ENCODE measurements at regions not wholly inside any gene's neighbourhood (a gene's known extent, or its start where the extent isn't known, plus 50 kb on each side); places are given as distances from the start of the nearest gene placed in this dataset.

GRCh38 chr4:133982533-133983224 is 218.9 kb downstream of the PABPC4L start:
- no peak overlapping the region for H3K27ac ChIP-seq
- no peak for TF ChIP-seq ZFX (IDR thresholded peaks at IDR 0.05)
- TF ChIP-seq, protein P1, sequence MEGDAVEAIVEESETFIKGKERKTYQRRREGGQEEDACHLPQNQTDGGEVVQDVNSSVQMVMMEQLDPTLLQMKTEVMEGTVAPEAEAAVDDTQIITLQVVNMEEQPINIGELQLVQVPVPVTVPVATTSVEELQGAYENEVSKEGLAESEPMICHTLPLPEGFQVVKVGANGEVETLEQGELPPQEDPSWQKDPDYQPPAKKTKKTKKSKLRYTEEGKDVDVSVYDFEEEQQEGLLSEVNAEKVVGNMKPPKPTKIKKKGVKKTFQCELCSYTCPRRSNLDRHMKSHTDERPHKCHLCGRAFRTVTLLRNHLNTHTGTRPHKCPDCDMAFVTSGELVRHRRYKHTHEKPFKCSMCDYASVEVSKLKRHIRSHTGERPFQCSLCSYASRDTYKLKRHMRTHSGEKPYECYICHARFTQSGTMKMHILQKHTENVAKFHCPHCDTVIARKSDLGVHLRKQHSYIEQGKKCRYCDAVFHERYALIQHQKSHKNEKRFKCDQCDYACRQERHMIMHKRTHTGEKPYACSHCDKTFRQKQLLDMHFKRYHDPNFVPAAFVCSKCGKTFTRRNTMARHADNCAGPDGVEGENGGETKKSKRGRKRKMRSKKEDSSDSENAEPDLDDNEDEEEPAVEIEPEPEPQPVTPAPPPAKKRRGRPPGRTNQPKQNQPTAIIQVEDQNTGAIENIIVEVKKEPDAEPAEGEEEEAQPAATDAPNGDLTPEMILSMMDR (conservative IDR thresholded peaks at IDR 0.05) = no peak

DNA sequence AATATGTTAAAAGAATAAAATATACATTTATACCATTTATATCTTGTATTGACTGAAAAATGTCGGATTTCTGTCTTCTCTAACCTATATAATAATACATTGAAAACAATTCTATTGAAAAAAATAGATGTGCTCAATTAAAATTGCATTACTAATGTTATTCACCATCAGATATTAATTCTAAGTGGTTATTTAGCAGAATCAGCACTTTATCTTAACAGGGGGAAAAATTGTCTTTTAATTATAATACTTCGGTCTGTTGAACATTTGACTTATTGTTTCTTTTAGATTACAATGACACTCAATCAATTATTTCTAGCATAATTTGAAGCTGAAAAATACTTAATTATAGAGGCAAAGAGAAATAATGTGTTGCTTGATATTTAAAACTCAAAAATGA is 220.3 kb downstream of the PABPC4L start:
- TF ChIP-seq ZFX (IDR thresholded peaks at IDR 0.05) = no peak
- TF ChIP-seq, protein P1 (conservative IDR thresholded peaks at IDR 0.05) = no peak
- H3K27ac ChIP-seq = no peak overlapping the region

GRCh38 chr4:133972586-133972985 is 229.0 kb downstream of the PABPC4L start:
- TF ChIP-seq ZFX (IDR thresholded peaks at IDR 0.05) = no peak
- TF ChIP-seq, protein P1 (conservative IDR thresholded peaks at IDR 0.05) = no peak

GRCh38 chr4:133969202-133969848 is 232.3 kb downstream of the PABPC4L start:
- no peak for TF ChIP-seq ZFX (IDR thresholded peaks at IDR 0.05)
- TF ChIP-seq, protein P1 (conservative IDR thresholded peaks at IDR 0.05) = no peak
- no peak overlapping the region for H3K27ac ChIP-seq

More at GRCh38 chr4:133972586-133972985, 229.0 kb downstream of the PABPC4L start:
- no peak overlapping the region for H3K27ac ChIP-seq

GRCh38 chr4:133968174-133968573 is 233.4 kb downstream of the PABPC4L start:
- TF ChIP-seq, protein P1 (conservative IDR thresholded peaks at IDR 0.05) = no peak
- no peak for TF ChIP-seq ZFX (IDR thresholded peaks at IDR 0.05)

DNA sequence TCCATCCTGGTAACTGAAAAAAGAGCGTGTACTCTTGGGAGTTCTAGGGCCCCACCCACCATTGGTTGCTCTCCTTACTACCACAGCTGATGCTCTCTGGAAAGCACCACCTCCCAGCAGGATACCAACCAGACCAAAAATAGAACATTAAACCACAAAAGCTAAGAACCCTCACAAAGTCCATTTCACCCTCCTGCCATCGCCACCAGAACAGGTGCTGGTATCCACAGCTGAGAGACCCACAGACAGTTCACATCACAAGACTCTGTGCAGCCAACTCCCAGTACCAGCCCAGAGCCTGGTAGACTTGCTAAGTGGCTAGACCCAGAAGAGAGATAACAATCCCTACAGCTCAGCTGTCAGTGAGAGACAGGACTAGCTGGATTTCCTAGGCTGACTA is 240.6 kb downstream of the PABPC4L start:
- H3K27ac ChIP-seq = no peak overlapping the region
- no peak for TF ChIP-seq ZFX (IDR thresholded peaks at IDR 0.05)
- TF ChIP-seq, protein P1 (conservative IDR thresholded peaks at IDR 0.05) = no peak

More at GRCh38 chr4:133968174-133968573, 233.4 kb downstream of the PABPC4L start:
- H3K27ac ChIP-seq = no peak overlapping the region

GRCh38 chr4:133943081-133943480 is 258.5 kb downstream of the PABPC4L start:
- no peak overlapping the region for H3K27ac ChIP-seq
- no peak for TF ChIP-seq ZFX (IDR thresholded peaks at IDR 0.05)
- TF ChIP-seq, protein P1 (conservative IDR thresholded peaks at IDR 0.05) = no peak
